H1 (cell line): ENCODE measurements at regions not wholly inside any gene's neighbourhood (a gene's known extent, or its start where the extent isn't known, plus 50 kb on each side); places are given as distances from the start of the nearest gene placed in this dataset.

Source experiments
- CTCF ChIA-PET: fragments of 300-600 bp; sonication (Branson Sonifier 250); formaldehyde crosslinking; loops from one replicate; lab custom pipeline; 2021; ENCODE audit not compliant: partially characterized antibody; lab: Charles Lee
- POLR2A ChIA-PET: fragments of 300-600 bp; sonication (Branson Sonifier 250); formaldehyde crosslinking; loops from one replicate; lab custom pipeline; 2021; ENCODE audit warnings: inconsistent platforms; ENCODE audit not compliant: partially characterized antibody; lab: Charles Lee
- DNase-seq, 2 experiments: peaks; one replicate each; pipeline versions ENCODE4 v3.0.0 to v3.0.0-alpha.2; 2010 to 2022; ENCODE audit warnings: low spot score in 2 of 2, low read depth in 1 of 2, mixed read lengths in 1 of 2
- FAIRE-seq: peaks from 2 replicates; lab custom pipeline; 2011; peaks lifted over from hg19 to GRCh38; lab: Jason Lieb, UNC
- H2AFZ ChIP-seq: 2 replicates; pipeline ENCODE4 v1.8.1; 2012; ENCODE audit warnings: low read length, inconsistent platforms
- H2AK5ac ChIP-seq: 2 replicates; pipeline ENCODE4 v1.6.1; 2013; ENCODE audit warnings: low read depth, low read length
- H2BK120ac ChIP-seq: replicated peaks from 2 replicates; pipeline ENCODE3; 2013; ENCODE audit warnings: low read depth, low read length, inconsistent platforms
- H2BK12ac ChIP-seq: 2 replicates; pipeline ENCODE4 v1.6.1; 2013; ENCODE audit warnings: low read depth, low read length
- H2BK15ac ChIP-seq: 2 replicates; pipeline ENCODE4 v1.6.1; 2013; ENCODE audit warnings: low read length
- H2BK20ac ChIP-seq: 2 replicates; pipeline ENCODE4 v1.6.1; 2013; ENCODE audit warnings: low read length
- H2BK5ac ChIP-seq: 2 replicates; pipeline ENCODE4 v1.6.1; 2013; ENCODE audit warnings: low read depth, low read length
- H3K14ac ChIP-seq: 2 replicates; pipeline ENCODE4 v1.6.1; 2013; ENCODE audit warnings: inconsistent platforms; ENCODE audit not compliant: insufficient read length
- H3K18ac ChIP-seq: 2 replicates; pipeline ENCODE4 v1.6.1; 2013; ENCODE audit warnings: low read length; ENCODE audit errors: extremely low read depth
- H3K23ac ChIP-seq: 2 replicates; pipeline ENCODE4 v1.6.1; 2013; ENCODE audit warnings: inconsistent platforms; ENCODE audit not compliant: insufficient read length
- H3K23me2 ChIP-seq: 2 replicates; pipeline ENCODE4 v1.6.1; 2013; ENCODE audit warnings: low read depth, low read length
- H3K27ac ChIP-seq: 2 replicates; pipeline ENCODE4 v1.6.1; 2011; ENCODE audit warnings: low read depth, low read length, inconsistent platforms
- H3K27me3 ChIP-seq, 4 experiments: replicated peaks in 1 of 4; 1 replicate in 1 of 4; 2 replicates in 3 of 4; pipeline versions ENCODE4 v1.6.1 to v1.8.1; 2011 to 2013; ENCODE audit warnings: low read length in 3 of 4, mild to moderate bottlenecking in 3 of 4, inconsistent platforms in 2 of 4, mixed read lengths in 2 of 4, moderate library complexity in 1 of 4; ENCODE audit not compliant: control insufficient read depth in 3 of 4, insufficient read depth in 3 of 4; ENCODE audit errors: extremely low read depth in 1 of 4
- H3K36me3 ChIP-seq, 4 experiments: 2 replicates each; pipeline versions ENCODE4 v1.6.1 to v1.8.1; 2011 to 2013; ENCODE audit warnings: mild to moderate bottlenecking in 4 of 4, low read length in 3 of 4, moderate library complexity in 2 of 4, control low read depth in 1 of 4, inconsistent platforms in 1 of 4; ENCODE audit not compliant: insufficient read depth in 4 of 4, control insufficient read depth in 2 of 4
- H3K4ac ChIP-seq: replicated peaks from 2 replicates; pipeline ENCODE3; 2013; ENCODE audit warnings: low read length, low read depth, mixed read lengths, inconsistent platforms; ENCODE audit not compliant: insufficient read length
- H3K4me1 ChIP-seq, 4 experiments: replicated peaks in 1 of 4; 1 replicate in 1 of 4; 2 replicates in 3 of 4; pipeline versions ENCODE4 v1.6.1 to v1.8.1; 2011 to 2013; ENCODE audit warnings: low read length in 3 of 4, inconsistent platforms in 2 of 4, mixed read lengths in 1 of 4; ENCODE audit not compliant: insufficient read depth in 4 of 4, control insufficient read depth in 3 of 4
- H3K4me2 ChIP-seq, 2 experiments: 2 replicates each; pipeline versions ENCODE4 v1.6.1 to v1.8.1; 2011 to 2013; ENCODE audit warnings: low read depth in 2 of 2, low read length in 2 of 2, control low read depth in 1 of 2, inconsistent platforms in 1 of 2, mild to moderate bottlenecking in 1 of 2; ENCODE audit not compliant: insufficient read depth in 1 of 2
- H3K4me3 ChIP-seq, 4 experiments: fragments of 200-600, 300-600 bp in 1 of 4; sonication (generic), shearing (Covaris generic), sonication (Bioruptor Twin) in 1 of 4; 2 replicates each; pipeline versions ENCODE4 v1.5.1 to v1.8.1; 2011 to 2016; ENCODE audit warnings: low read length in 4 of 4, low read depth in 3 of 4, control low read depth in 2 of 4, inconsistent platforms in 2 of 4, mild to moderate bottlenecking in 2 of 4, mixed read lengths in 1 of 4, moderate library complexity in 1 of 4; ENCODE audit not compliant: insufficient read depth in 2 of 4; ENCODE audit errors: extremely low read depth in 1 of 4
- H3K56ac ChIP-seq: replicated peaks from 2 replicates; pipeline ENCODE3; 2013; ENCODE audit warnings: low read depth, mild to moderate bottlenecking, mixed read lengths, low read length, inconsistent platforms; ENCODE audit not compliant: insufficient read length
- H3K79me1 ChIP-seq: 2 replicates; pipeline ENCODE4 v1.6.1; 2013; ENCODE audit warnings: low read depth, low read length, control low read depth
- H3K79me2 ChIP-seq, 2 experiments: 2 replicates each; pipeline versions ENCODE4 v1.6.1 to v1.8.1; 2012 to 2013; ENCODE audit warnings: low read length in 2 of 2, mild to moderate bottlenecking in 2 of 2, inconsistent platforms in 1 of 2; ENCODE audit not compliant: insufficient read depth in 2 of 2, control insufficient read depth in 1 of 2
- H3K9ac ChIP-seq, 4 experiments: replicated peaks in 1 of 4; 1 replicate in 1 of 4; 2 replicates in 3 of 4; pipeline versions ENCODE4 v1.6.1 to v1.8.1; 2011 to 2013; ENCODE audit warnings: low read depth in 3 of 4, low read length in 3 of 4, control low read depth in 2 of 4, mild to moderate bottlenecking in 2 of 4, moderate library complexity in 2 of 4, inconsistent platforms in 1 of 4; ENCODE audit errors: extremely low read depth in 1 of 4
- H3K9me3 ChIP-seq, 2 experiments: 2 replicates each; pipeline versions ENCODE4 v1.6.1 to v1.8.1; 2012 to 2013; ENCODE audit warnings: mild to moderate bottlenecking in 2 of 2, moderate library complexity in 2 of 2, control low read depth in 1 of 2, inconsistent platforms in 1 of 2, low read depth in 1 of 2, low read length in 1 of 2, mixed read lengths in 1 of 2; ENCODE audit not compliant: insufficient read depth in 2 of 2
- H4K20me1 ChIP-seq, 2 experiments: replicated peaks in 1 of 2; 2 replicates each; pipeline versions ENCODE3 to v1.8.1; 2011 to 2013; ENCODE audit warnings: inconsistent platforms in 2 of 2, low read length in 2 of 2, mild to moderate bottlenecking in 1 of 2; ENCODE audit not compliant: insufficient read depth in 2 of 2, control insufficient read depth in 1 of 2
- H4K5ac ChIP-seq: 2 replicates; pipeline ENCODE4 v1.6.1; 2013; ENCODE audit warnings: low read length, low read depth, mixed read lengths, inconsistent platforms; ENCODE audit not compliant: insufficient read length
- H4K8ac ChIP-seq: 2 replicates; pipeline ENCODE4 v1.8.0; 2013; ENCODE audit warnings: mild to moderate bottlenecking, moderate library complexity, low read length, inconsistent platforms; ENCODE audit not compliant: insufficient read depth; ENCODE audit errors: extremely low read depth
- H4K91ac ChIP-seq: replicated peaks from 2 replicates; pipeline ENCODE3; 2013; ENCODE audit warnings: low read length, mixed read lengths, inconsistent platforms; ENCODE audit not compliant: insufficient read length
- BACH1 ChIP-seq: IDR thresholded peaks from 2 replicates; pipeline ENCODE4 v1.6.1; 2012; ENCODE audit warnings: low read length, improper control_type of control experiment
- KDM4A ChIP-seq: IDR thresholded peaks from one replicate; pipeline ENCODE4 v1.7.1; 2012; ENCODE audit warnings: low read depth, mild to moderate bottlenecking, moderate library complexity, low read length, inconsistent platforms; ENCODE audit not compliant: severe bottlenecking
- RAD21 ChIP-seq, 2 experiments: IDR thresholded peaks in 1 of 2; conservative IDR thresholded peaks in 1 of 2; 2 replicates each; pipeline ENCODE4 v1.6.1; 2011; ENCODE audit warnings: low read depth in 2 of 2, low read length in 2 of 2, improper control_type of control experiment in 1 of 2, inconsistent platforms in 1 of 2, mild to moderate bottlenecking in 1 of 2, moderate library complexity in 1 of 2
- SIN3A ChIP-seq, 2 experiments: IDR thresholded peaks in 1 of 2; conservative IDR thresholded peaks in 1 of 2; 2 replicates each; pipeline ENCODE4 v1.6.1; 2011 to 2012; ENCODE audit warnings: low read length in 2 of 2, improper control_type of control experiment in 1 of 2, low read depth in 1 of 2, mild to moderate bottlenecking in 1 of 2
- SRF ChIP-seq: IDR thresholded peaks from 2 replicates; pipeline ENCODE4 v1.6.1; 2011; ENCODE audit warnings: mild to moderate bottlenecking, low read depth, low read length, moderate library complexity
- TCF12 ChIP-seq: IDR thresholded peaks from 2 replicates; pipeline ENCODE4 v1.6.1; 2011; ENCODE audit warnings: low read depth, mild to moderate bottlenecking, low read length
- WGBS, 2 experiments: shearing (Covaris generic) in 1 of 2; methylation state at CpG; one replicate each; pipeline versions ENCODE4 v1.1.6 to v1.1.7; 2013 to 2015; ENCODE audit warnings: low lambda C conversion rate in 2 of 2, mixed read lengths in 2 of 2, inconsistent platforms in 1 of 2, low coverage in 1 of 2, missing lambda C conversion rate in 1 of 2; ENCODE audit not compliant: insufficient replicate concordance in 2 of 2, insufficient coverage in 1 of 2, insufficient read length in 1 of 2; ENCODE audit errors: extremely low coverage in 1 of 2, missing lambda C conversion rate in 1 of 2; 5-methylcytosine and 5-hydroxymethylcytosine counted together
- TF ChIP-seq, protein P1 (sequence below), 3 experiments: IDR thresholded peaks; 1 replicate in 2 of 3; 2 replicates in 1 of 3; pipeline versions ENCODE4 v1.5.1 to v1.6.1; 2011; ENCODE audit warnings: low read length in 3 of 3, mild to moderate bottlenecking in 3 of 3, inconsistent platforms in 2 of 3, low read depth in 1 of 3, moderate library complexity in 1 of 3; ENCODE audit not compliant: insufficient read depth in 1 of 3; ENCODE audit errors: control extremely low read depth in 1 of 3
- TF ChIP-seq, protein P2 (sequence below): IDR thresholded peaks from 2 replicates; pipeline ENCODE4 v1.6.1; 2012; ENCODE audit warnings: low read length, inconsistent platforms
- TF ChIP-seq, protein P3 (sequence below): IDR thresholded peaks from 2 replicates; pipeline ENCODE4 v1.6.1; 2012; ENCODE audit warnings: inconsistent platforms

DNA sequence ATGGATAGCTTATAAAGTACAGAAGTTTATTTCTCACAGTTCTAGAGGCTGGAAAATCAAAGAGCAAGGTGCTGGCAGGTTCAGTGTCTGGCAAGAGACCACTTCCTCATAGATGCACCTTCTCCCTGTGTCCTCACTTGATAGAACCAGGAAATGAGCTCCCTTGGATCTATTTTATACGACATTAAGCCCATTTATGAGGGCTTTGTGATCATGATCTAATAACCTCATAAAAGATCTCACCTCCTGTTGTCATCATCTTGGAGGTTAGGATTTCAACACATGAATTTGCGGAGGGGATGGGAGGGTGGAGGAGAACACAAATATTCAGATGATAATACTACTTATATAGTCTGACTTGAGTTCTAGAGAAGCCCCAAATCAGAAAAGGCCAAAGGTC is 222.1 kb upstream of the SNX7 start:
- Histone ChIP-seq H3K79me1 (no peaks in the 10 kb centered on the region), H3K4me1 (no peaks in the 10 kb centered on the region), H3K56ac (no peak overlapping the region), H4K8ac (no peak overlapping the region), H2BK5ac (no peak overlapping the region), H3K9me3 (no peaks in the 10 kb centered on the region), H4K5ac (no peak overlapping the region), H4K91ac (no peak overlapping the region), H3K27me3 (no peaks in the 10 kb centered on the region), H3K36me3 (no peaks in the 10 kb centered on the region), H3K79me2 (no peaks in the 10 kb centered on the region), H4K20me1 (no peaks in the 10 kb centered on the region), H3K18ac (no peak overlapping the region), H2AK5ac (no peak overlapping the region), H3K4ac (no peak overlapping the region), H2AFZ (no peak overlapping the region), H3K4me3 (no peak overlapping the region), H3K27ac (no peak overlapping the region), H3K4me2 (no peak overlapping the region), H2BK20ac (no peak overlapping the region), H3K23ac (no peak overlapping the region), H2BK120ac (no peak overlapping the region), H2BK15ac (no peak overlapping the region), H2BK12ac (no peak overlapping the region), H3K9ac (no peak overlapping the region), H3K14ac (no peak overlapping the region), H3K23me2 (peaks cover 2% of the 10 kb centered on the region; the same call in 1 of the 2 replicates)
- no peak for FAIRE-seq
- POLR2A ChIA-PET, result no interaction called here
- WGBS, 2 experiments, result 93% methylated on average over 2 of the region's 2 CpGs; no CpG with 5 or more reads in 1 of the 2 experiments
- DNase-seq, result no peak
- CTCF ChIA-PET, result no interaction called here
- TF ChIP-seq BACH1 (no peak), TCF12 (no peak), KDM4A (no peak), SIN3A (conservative IDR thresholded peaks at IDR 0.05 in 1 of 2, IDR thresholded peaks at IDR 0.05 in 1 of 2; ENCODE audit: low read depth in 1 of 2, low read length in 2 of 2) (no peak), RAD21 (IDR thresholded peaks at IDR 0.05 in 1 of 2, conservative IDR thresholded peaks at IDR 0.05 in 1 of 2; ENCODE audit: low read depth in 2 of 2, low read length in 2 of 2) (no peak), SRF (no peak)
- TF ChIP-seq, protein P1, sequence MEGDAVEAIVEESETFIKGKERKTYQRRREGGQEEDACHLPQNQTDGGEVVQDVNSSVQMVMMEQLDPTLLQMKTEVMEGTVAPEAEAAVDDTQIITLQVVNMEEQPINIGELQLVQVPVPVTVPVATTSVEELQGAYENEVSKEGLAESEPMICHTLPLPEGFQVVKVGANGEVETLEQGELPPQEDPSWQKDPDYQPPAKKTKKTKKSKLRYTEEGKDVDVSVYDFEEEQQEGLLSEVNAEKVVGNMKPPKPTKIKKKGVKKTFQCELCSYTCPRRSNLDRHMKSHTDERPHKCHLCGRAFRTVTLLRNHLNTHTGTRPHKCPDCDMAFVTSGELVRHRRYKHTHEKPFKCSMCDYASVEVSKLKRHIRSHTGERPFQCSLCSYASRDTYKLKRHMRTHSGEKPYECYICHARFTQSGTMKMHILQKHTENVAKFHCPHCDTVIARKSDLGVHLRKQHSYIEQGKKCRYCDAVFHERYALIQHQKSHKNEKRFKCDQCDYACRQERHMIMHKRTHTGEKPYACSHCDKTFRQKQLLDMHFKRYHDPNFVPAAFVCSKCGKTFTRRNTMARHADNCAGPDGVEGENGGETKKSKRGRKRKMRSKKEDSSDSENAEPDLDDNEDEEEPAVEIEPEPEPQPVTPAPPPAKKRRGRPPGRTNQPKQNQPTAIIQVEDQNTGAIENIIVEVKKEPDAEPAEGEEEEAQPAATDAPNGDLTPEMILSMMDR (IDR thresholded peaks at IDR 0.05; ENCODE audit: control extremely low read depth in 1 of 3, insufficient read depth in 1 of 3, low read depth in 1 of 3, low read length in 3 of 3), result no peak
- TF ChIP-seq, protein P2, sequence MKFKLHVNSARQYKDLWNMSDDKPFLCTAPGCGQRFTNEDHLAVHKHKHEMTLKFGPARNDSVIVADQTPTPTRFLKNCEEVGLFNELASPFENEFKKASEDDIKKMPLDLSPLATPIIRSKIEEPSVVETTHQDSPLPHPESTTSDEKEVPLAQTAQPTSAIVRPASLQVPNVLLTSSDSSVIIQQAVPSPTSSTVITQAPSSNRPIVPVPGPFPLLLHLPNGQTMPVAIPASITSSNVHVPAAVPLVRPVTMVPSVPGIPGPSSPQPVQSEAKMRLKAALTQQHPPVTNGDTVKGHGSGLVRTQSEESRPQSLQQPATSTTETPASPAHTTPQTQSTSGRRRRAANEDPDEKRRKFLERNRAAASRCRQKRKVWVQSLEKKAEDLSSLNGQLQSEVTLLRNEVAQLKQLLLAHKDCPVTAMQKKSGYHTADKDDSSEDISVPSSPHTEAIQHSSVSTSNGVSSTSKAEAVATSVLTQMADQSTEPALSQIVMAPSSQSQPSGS, result no peak
- TF ChIP-seq, protein P3, sequence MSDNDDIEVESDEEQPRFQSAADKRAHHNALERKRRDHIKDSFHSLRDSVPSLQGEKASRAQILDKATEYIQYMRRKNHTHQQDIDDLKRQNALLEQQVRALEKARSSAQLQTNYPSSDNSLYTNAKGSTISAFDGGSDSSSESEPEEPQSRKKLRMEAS, result no peak
